OCI-LY1 (cell line): ENCODE measurements at regions not wholly inside any gene's neighbourhood (a gene's known extent, or its start where the extent isn't known, plus 50 kb on each side); places are given as distances from the start of the nearest gene placed in this dataset.

Source experiments
- CTCF ChIP-seq: fragments of 200-600 bp; sonication (generic), shearing (Covaris generic); IDR thresholded peaks from 2 replicates; pipeline ENCODE4 v1.5.1; 2017; ENCODE audit warnings: mild to moderate bottlenecking, antibody characterized with exemption, low read length, moderate library complexity, mixed read lengths
- EZH2 ChIP-seq: fragments of 200-600 bp; sonication (generic), shearing (Covaris generic); IDR thresholded peaks from 2 replicates; pipeline ENCODE4 v1.8.0; 2017; ENCODE audit warnings: borderline replicate concordance, mixed run types, mild to moderate bottlenecking, antibody characterized with exemption, low read length, moderate library complexity, mixed read lengths

- TF ChIP-seq CTCF (no peak), EZH2 (no peak)
Observed at GRCh38 chr10:44511166-44511565, 126.3 kb upstream of the CXCL12 start.
